Astrocyte (in vitro differentiated cells and primary cell): ENCODE measurements at regions not wholly inside any gene's neighbourhood (a gene's known extent, or its start where the extent isn't known, plus 50 kb on each side); places are given as distances from the start of the nearest gene placed in this dataset.

Experiments
- DNase-seq: peaks from one replicate; pipeline ENCODE4 v3.0.0-alpha.2; 2010; ENCODE audit warnings: low read depth
- FAIRE-seq: peaks from 2 replicates; lab custom pipeline; 2011; peaks lifted over from hg19 to GRCh38; lab: Jason Lieb, UNC
- H2AFZ ChIP-seq: 2 replicates; pipeline ENCODE4 v1.6.0; 2012; ENCODE audit warnings: low read depth, low read length, inconsistent platforms
- H3K27ac ChIP-seq: 2 replicates; pipeline ENCODE4 v1.5.1; 2011; ENCODE audit warnings: low read depth, low read length, inconsistent platforms
- H3K27me3 ChIP-seq: 2 replicates; pipeline ENCODE4 v1.6.0; 2011; ENCODE audit warnings: low read length, inconsistent platforms; ENCODE audit not compliant: insufficient read depth
- H3K36me3 ChIP-seq: 2 replicates; pipeline ENCODE4 v1.5.1; 2011; ENCODE audit warnings: low read length, inconsistent platforms; ENCODE audit not compliant: insufficient read depth
- H3K4me1 ChIP-seq: 2 replicates; pipeline ENCODE4 v1.5.1; 2011; ENCODE audit warnings: low read length, inconsistent platforms; ENCODE audit not compliant: insufficient read depth
- H3K4me2 ChIP-seq: 2 replicates; pipeline ENCODE4 v1.6.0; 2012; ENCODE audit warnings: low read length, inconsistent platforms
- H3K4me3 ChIP-seq: 2 replicates; pipeline ENCODE4 v1.5.1; 2011; ENCODE audit warnings: low read depth, mild to moderate bottlenecking, low read length, inconsistent platforms; ENCODE audit not compliant: insufficient read depth
- H3K79me2 ChIP-seq: 2 replicates; pipeline ENCODE4 v1.6.0; 2012; ENCODE audit warnings: mild to moderate bottlenecking, low read length, inconsistent platforms; ENCODE audit not compliant: insufficient read depth
- H3K9ac ChIP-seq: 2 replicates; pipeline ENCODE4 v1.6.0; 2012; ENCODE audit warnings: mild to moderate bottlenecking, low read length, inconsistent platforms
- H3K9me3 ChIP-seq: 2 replicates; pipeline ENCODE4 v1.5.1; 2012; ENCODE audit warnings: low read depth, mild to moderate bottlenecking, low read length, inconsistent platforms; ENCODE audit not compliant: insufficient read depth
- H4K20me1 ChIP-seq: 2 replicates; pipeline ENCODE4 v1.6.0; 2012; ENCODE audit warnings: low read length, inconsistent platforms; ENCODE audit not compliant: insufficient read depth
- H3K27ac Mint-ChIP-seq: one replicate; pipeline ENCODE4 v1.8.0; 2021; ENCODE audit warnings: mild to moderate bottlenecking, mixed read lengths; ENCODE audit not compliant: unreplicated experiment
- H3K27me3 Mint-ChIP-seq: one replicate; pipeline ENCODE4 v1.8.0; 2021; ENCODE audit warnings: low read depth, mixed read lengths; ENCODE audit not compliant: unreplicated experiment
- H3K36me3 Mint-ChIP-seq: one replicate; pipeline ENCODE4 v1.8.0; 2021; ENCODE audit warnings: low read depth, mixed read lengths; ENCODE audit not compliant: unreplicated experiment
- H3K4me1 Mint-ChIP-seq: one replicate; pipeline ENCODE4 v1.8.0; 2021; ENCODE audit warnings: low read depth, mixed read lengths; ENCODE audit not compliant: unreplicated experiment
- H3K4me3 Mint-ChIP-seq: one replicate; pipeline ENCODE4 v1.8.0; 2021; ENCODE audit warnings: mild to moderate bottlenecking, moderate library complexity, mixed read lengths; ENCODE audit not compliant: unreplicated experiment
- H3K9me3 Mint-ChIP-seq: one replicate; pipeline ENCODE4 v1.8.0; 2021; ENCODE audit warnings: mild to moderate bottlenecking, mixed read lengths; ENCODE audit not compliant: unreplicated experiment
- CTCF ChIP-seq: IDR thresholded peaks from 2 replicates; pipeline ENCODE4 v1.5.1; 2011; ENCODE audit warnings: low read depth, mild to moderate bottlenecking, inconsistent platforms, low read length, moderate library complexity; ENCODE audit not compliant: insufficient read depth
- EZH2 ChIP-seq: IDR thresholded peaks from 2 replicates; pipeline ENCODE4 v1.6.1; 2012; ENCODE audit warnings: mild to moderate bottlenecking, low read length, inconsistent platforms; ENCODE audit not compliant: insufficient read depth

GRCh38 chr11:130709531-130709930 is 206.7 kb downstream of the SNX19 start:
- no peaks in the 10 kb centered on the region for H3K36me3 Mint-ChIP-seq
- H3K9ac ChIP-seq, result no peak overlapping the region
- H4K20me1 ChIP-seq, result no peaks in the 10 kb centered on the region
- peaks cover 10% of the 10 kb centered on the region for H3K4me1 ChIP-seq
- H3K27me3 Mint-ChIP-seq, result peaks cover 18% of the 10 kb centered on the region
- H3K27ac Mint-ChIP-seq, result no peak overlapping the region
- H3K4me3 ChIP-seq, result no peak overlapping the region
- no peak overlapping the region for H3K27ac ChIP-seq
- H3K27me3 ChIP-seq, result no peaks in the 10 kb centered on the region
- no peaks in the 10 kb centered on the region for H3K79me2 ChIP-seq
- H3K9me3 Mint-ChIP-seq, result peaks cover 8% of the 10 kb centered on the region
- H3K9me3 ChIP-seq, result no peaks in the 10 kb centered on the region
- H3K4me3 Mint-ChIP-seq, result no peak overlapping the region
- H3K4me1 Mint-ChIP-seq, result no peaks in the 10 kb centered on the region
- no peak overlapping the region for H2AFZ ChIP-seq
- H3K36me3 ChIP-seq, result no peaks in the 10 kb centered on the region
- FAIRE-seq (no peak), DNase-seq (no peak)
- no peak for TF ChIP-seq EZH2
- no peak for TF ChIP-seq CTCF
- no peak overlapping the region for H3K4me2 ChIP-seq

DNA sequence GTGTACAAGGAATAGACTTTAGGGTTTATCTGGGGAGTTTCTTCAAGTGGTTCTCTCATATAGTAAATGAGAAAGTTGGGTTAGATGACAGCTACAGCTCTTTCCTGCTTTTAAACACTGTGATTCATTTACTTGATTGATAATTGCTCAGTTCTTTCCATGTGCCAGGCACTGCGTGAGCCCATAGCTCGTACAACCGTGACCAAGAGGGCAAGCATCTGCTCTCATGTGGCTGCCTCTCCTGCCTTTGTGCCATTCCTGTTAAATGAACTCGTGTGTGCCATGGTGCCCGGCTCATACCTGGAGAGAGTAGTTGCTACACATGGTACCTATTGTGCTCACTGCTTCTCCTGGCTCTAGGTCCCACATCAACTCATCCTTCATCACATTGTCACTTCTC is 206.3 kb downstream of the SNX19 start:
- TF ChIP-seq CTCF (no peak), EZH2 (no peak)
- H3K27me3 ChIP-seq, result no peaks in the 10 kb centered on the region
- H3K27ac Mint-ChIP-seq, result no peak overlapping the region
- H3K27me3 Mint-ChIP-seq, result peaks cover 18% of the 10 kb centered on the region
- H3K27ac ChIP-seq, result no peak overlapping the region
- FAIRE-seq (no peak), DNase-seq (no peak)
- no peaks in the 10 kb centered on the region for H4K20me1 ChIP-seq
- no peaks in the 10 kb centered on the region for H3K79me2 ChIP-seq
- peaks cover 10% of the 10 kb centered on the region for H3K4me1 ChIP-seq
- H3K36me3 ChIP-seq, result no peaks in the 10 kb centered on the region
- H3K4me2 ChIP-seq, result no peak overlapping the region
- H3K9me3 ChIP-seq, result no peaks in the 10 kb centered on the region
- H3K4me3 ChIP-seq, result no peak overlapping the region
- H3K9ac ChIP-seq, result no peak overlapping the region
- peaks cover 8% of the 10 kb centered on the region for H3K9me3 Mint-ChIP-seq
- no peak overlapping the region for H2AFZ ChIP-seq
- H3K4me1 Mint-ChIP-seq, result no peaks in the 10 kb centered on the region
- H3K4me3 Mint-ChIP-seq, result no peak overlapping the region
- no peaks in the 10 kb centered on the region for H3K36me3 Mint-ChIP-seq

GRCh38 chr11:130710497-130711012 is 205.7 kb downstream of the SNX19 start:
- H3K27ac Mint-ChIP-seq, result no peak overlapping the region
- Histone ChIP-seq H3K79me2 (no peaks in the 10 kb centered on the region), H3K27ac (no peak overlapping the region), H4K20me1 (no peaks in the 10 kb centered on the region), H3K9me3 (no peaks in the 10 kb centered on the region), H3K4me1 (peaks cover 10% of the 10 kb centered on the region), H3K27me3 (no peaks in the 10 kb centered on the region), H2AFZ (no peak overlapping the region), H3K9ac (no peak overlapping the region), H3K4me3 (no peak overlapping the region), H3K36me3 (no peaks in the 10 kb centered on the region), H3K4me2 (no peak overlapping the region)
- peaks cover 8% of the 10 kb centered on the region for H3K9me3 Mint-ChIP-seq
- H3K36me3 Mint-ChIP-seq, result no peaks in the 10 kb centered on the region
- no peak for DNase-seq
- no peak for TF ChIP-seq CTCF
- TF ChIP-seq EZH2, result no peak
- H3K4me1 Mint-ChIP-seq, result no peaks in the 10 kb centered on the region
- no peak for FAIRE-seq
- H3K27me3 Mint-ChIP-seq, result peaks cover 24% of the 10 kb centered on the region
- no peak overlapping the region for H3K4me3 Mint-ChIP-seq
